ENCODE measurements at regions not wholly inside any gene's neighbourhood (a gene's known extent, or its start where the extent isn't known, plus 50 kb on each side); places are given as distances from the start of the nearest gene placed in this dataset.

GRCh38 chr12:11954181-11954580 lies 116.6 kb upstream of the BCL2L14 start:
- H3K36me3 Mint-ChIP-seq, result no peaks in the 10 kb centered on the region
- peaks cover 5% of the 10 kb centered on the region for H3K9me3 Mint-ChIP-seq
- no peak for TF ChIP-seq CTCF (conservative IDR thresholded peaks at IDR 0.05)
- H3K4me3 Mint-ChIP-seq, result no peak overlapping the region
- DNase-seq (ENCODE audit: extremely low spot score, unreplicated experiment), result no peak
- peaks cover 8% of the 10 kb centered on the region for H3K4me1 Mint-ChIP-seq (ENCODE audit: unreplicated experiment)
- H3K27me3 Mint-ChIP-seq, result peaks cover 31% of the 10 kb centered on the region
- no peak overlapping the region for H3K27ac Mint-ChIP-seq

- DNase-seq (ENCODE audit: extremely low spot score, unreplicated experiment), result no peak
- Mint-ChIP-seq H3K27me3 (peaks cover 26% of the 10 kb centered on the region), H3K4me1 (ENCODE audit: unreplicated experiment) (peaks cover 7% of the 10 kb centered on the region), H3K4me3 (no peak overlapping the region), H3K36me3 (no peaks in the 10 kb centered on the region), H3K9me3 (peaks cover 4% of the 10 kb centered on the region), H3K27ac (no peak overlapping the region)
- no peak for TF ChIP-seq CTCF (conservative IDR thresholded peaks at IDR 0.05)
These were observed 112.3 kb upstream of the BCL2L14 start for GRCh38 chr12:11958221-11959091.

GRCh38 chr12:11959117-11959823 lies 111.5 kb upstream of the BCL2L14 start:
- Mint-ChIP-seq H3K36me3 (no peaks in the 10 kb centered on the region), H3K27me3 (peaks cover 22% of the 10 kb centered on the region), H3K4me3 (no peak overlapping the region), H3K9me3 (peaks cover 4% of the 10 kb centered on the region), H3K27ac (no peak overlapping the region), H3K4me1 (ENCODE audit: unreplicated experiment) (no peaks in the 10 kb centered on the region)
- no peak for DNase-seq (ENCODE audit: extremely low spot score, unreplicated experiment)
- TF ChIP-seq CTCF (conservative IDR thresholded peaks at IDR 0.05), result no peak

- no peak overlapping the region for H3K27ac Mint-ChIP-seq
- no peak overlapping the region for H3K4me3 Mint-ChIP-seq
- TF ChIP-seq CTCF (conservative IDR thresholded peaks at IDR 0.05), result no peak
- no peak for DNase-seq (ENCODE audit: extremely low spot score, unreplicated experiment)
- H3K4me1 Mint-ChIP-seq (ENCODE audit: unreplicated experiment), result no peaks in the 10 kb centered on the region
- H3K36me3 Mint-ChIP-seq, result no peaks in the 10 kb centered on the region
- H3K27me3 Mint-ChIP-seq, result peaks cover 12% of the 10 kb centered on the region
- peaks cover 4% of the 10 kb centered on the region for H3K9me3 Mint-ChIP-seq
These were observed 110.1 kb upstream of the BCL2L14 start for GRCh38 chr12:11960646-11961045.

- no peak overlapping the region for H3K4me3 Mint-ChIP-seq
- H3K4me1 Mint-ChIP-seq (ENCODE audit: unreplicated experiment), result no peaks in the 10 kb centered on the region
- no peak for DNase-seq (ENCODE audit: extremely low spot score, unreplicated experiment)
- H3K27ac Mint-ChIP-seq, result no peak overlapping the region
- H3K36me3 Mint-ChIP-seq, result no peaks in the 10 kb centered on the region
- peaks cover 4% of the 10 kb centered on the region for H3K9me3 Mint-ChIP-seq
- H3K27me3 Mint-ChIP-seq, result peaks cover 5% of the 10 kb centered on the region
- no peak for TF ChIP-seq CTCF (conservative IDR thresholded peaks at IDR 0.05)
These were observed 109.1 kb upstream of the BCL2L14 start for GRCh38 chr12:11961686-11962085.

All from type B pancreatic cell (in vitro differentiated cells).